NT2/D1 (cell line): ENCODE measurements at regions not wholly inside any gene's neighbourhood (a gene's known extent, or its start where the extent isn't known, plus 50 kb on each side); places are given as distances from the start of the nearest gene placed in this dataset.
"Not testable (repeated sequence)": the region's sequence is repeated elsewhere in the genome, so short reads cannot be mapped to it uniquely, and the experiment has no call there.

ENCODE experiments used
- SUZ12 ChIP-seq: IDR thresholded peaks from 2 replicates; pipeline ENCODE4 v1.6.1; 2011; ENCODE audit not compliant: insufficient read length, insufficient read depth; ENCODE audit errors: extremely low read depth
- ZNF274 ChIP-seq: IDR thresholded peaks from 2 replicates; pipeline ENCODE4 v1.6.1; 2011; ENCODE audit warnings: mild to moderate bottlenecking, low read depth, low read length

- not testable (repeated sequence) for TF ChIP-seq ZNF274, SUZ12
These were observed 166.9 kb downstream of the CWH43 start for GRCh38 chr4:49153011-49153410.
